OCI-LY7 (cell line): ENCODE measurements at regions not wholly inside any gene's neighbourhood (a gene's known extent, or its start where the extent isn't known, plus 50 kb on each side); places are given as distances from the start of the nearest gene placed in this dataset.

Source experiments
- EZH2phosphoT487 ChIP-seq: fragments of 200-600 bp; sonication (generic); IDR thresholded peaks from 2 replicates; pipeline ENCODE4 v1.6.1; 2018; ENCODE audit warnings: low read depth, borderline replicate concordance, mild to moderate bottlenecking, mixed run types, antibody characterized with exemption, low read length, moderate library complexity, mixed read lengths
- TF ChIP-seq, protein P1 (sequence below): fragments of 200-600 bp; sonication (generic); conservative IDR thresholded peaks from 2 replicates; pipeline ENCODE4 v1.5.1; 2014; ENCODE audit warnings: mild to moderate bottlenecking, antibody characterized with exemption, low read length, moderate library complexity, mixed read lengths

GRCh38 chr1:83029050-83029449 is 969.9 kb downstream of the TTLL7 start:
- TF ChIP-seq, protein P1, sequence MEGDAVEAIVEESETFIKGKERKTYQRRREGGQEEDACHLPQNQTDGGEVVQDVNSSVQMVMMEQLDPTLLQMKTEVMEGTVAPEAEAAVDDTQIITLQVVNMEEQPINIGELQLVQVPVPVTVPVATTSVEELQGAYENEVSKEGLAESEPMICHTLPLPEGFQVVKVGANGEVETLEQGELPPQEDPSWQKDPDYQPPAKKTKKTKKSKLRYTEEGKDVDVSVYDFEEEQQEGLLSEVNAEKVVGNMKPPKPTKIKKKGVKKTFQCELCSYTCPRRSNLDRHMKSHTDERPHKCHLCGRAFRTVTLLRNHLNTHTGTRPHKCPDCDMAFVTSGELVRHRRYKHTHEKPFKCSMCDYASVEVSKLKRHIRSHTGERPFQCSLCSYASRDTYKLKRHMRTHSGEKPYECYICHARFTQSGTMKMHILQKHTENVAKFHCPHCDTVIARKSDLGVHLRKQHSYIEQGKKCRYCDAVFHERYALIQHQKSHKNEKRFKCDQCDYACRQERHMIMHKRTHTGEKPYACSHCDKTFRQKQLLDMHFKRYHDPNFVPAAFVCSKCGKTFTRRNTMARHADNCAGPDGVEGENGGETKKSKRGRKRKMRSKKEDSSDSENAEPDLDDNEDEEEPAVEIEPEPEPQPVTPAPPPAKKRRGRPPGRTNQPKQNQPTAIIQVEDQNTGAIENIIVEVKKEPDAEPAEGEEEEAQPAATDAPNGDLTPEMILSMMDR: no peak
- no peak for TF ChIP-seq EZH2phosphoT487
